ENCODE measurements at regions not wholly inside any gene's neighbourhood (a gene's known extent, or its start where the extent isn't known, plus 50 kb on each side); places are given as distances from the start of the nearest gene placed in this dataset.

- no peak for TF ChIP-seq EGR1 (IDR thresholded peaks at IDR 0.05)
- no peak for TF ChIP-seq YY1 (IDR thresholded peaks at IDR 0.05; ENCODE audit: low read depth)
- TF ChIP-seq TEAD4 (IDR thresholded peaks at IDR 0.05): no peak
- no peak for TF ChIP-seq TCF12 (IDR thresholded peaks at IDR 0.05; ENCODE audit: low read depth)
- TF ChIP-seq ZBTB7A (IDR thresholded peaks at IDR 0.05; ENCODE audit: low read depth): no peak
- no peak for TF ChIP-seq EP300 (IDR thresholded peaks at IDR 0.05; ENCODE audit: borderline replicate concordance)
These were observed 53.7 kb upstream of the DHX40 start for GRCh38 chr17:59511726-59512125.

- no peak for TF ChIP-seq USF1 (IDR thresholded peaks at IDR 0.05)
- no peak for TF ChIP-seq TEAD4 (IDR thresholded peaks at IDR 0.05)
- no peak for TF ChIP-seq EP300 (IDR thresholded peaks at IDR 0.05; ENCODE audit: borderline replicate concordance)
- TF ChIP-seq EGR1 (IDR thresholded peaks at IDR 0.05): no peak
- TF ChIP-seq CEBPB (IDR thresholded peaks at IDR 0.05): no peak
- TF ChIP-seq REST (IDR thresholded peaks at IDR 0.05; ENCODE audit: low read depth): no peak
- TF ChIP-seq NFIC (IDR thresholded peaks at IDR 0.05): no peak
- TF ChIP-seq YY1 (IDR thresholded peaks at IDR 0.05; ENCODE audit: low read depth): no peak
- TF ChIP-seq CREB1 (IDR thresholded peaks at IDR 0.05; ENCODE audit: low read depth): no peak
- no peak for TF ChIP-seq RAD21 (IDR thresholded peaks at IDR 0.05; ENCODE audit: low read depth)
- no peak for TF ChIP-seq TAF1 (IDR thresholded peaks at IDR 0.05; ENCODE audit: low read depth)
- TF ChIP-seq ZBTB7A (IDR thresholded peaks at IDR 0.05; ENCODE audit: low read depth): no peak
- TF ChIP-seq MAX (IDR thresholded peaks at IDR 0.05): no peak
- no peak for TF ChIP-seq FOXM1 (IDR thresholded peaks at IDR 0.05; ENCODE audit: borderline replicate concordance, low read depth)
- no peak for TF ChIP-seq TCF12 (IDR thresholded peaks at IDR 0.05; ENCODE audit: low read depth)
These were observed 52.5 kb upstream of the DHX40 start for GRCh38 chr17:59512844-59513385.

GRCh38 chr17:59513934-59514841, 51.2 kb upstream of the DHX40 start:
- TF ChIP-seq NFIC (IDR thresholded peaks at IDR 0.05) (peak; percentile 85), USF1 (IDR thresholded peaks at IDR 0.05) (no peak), CEBPB (IDR thresholded peaks at IDR 0.05) (peak; percentile 86)
